Nucleus accumbens (tissue), 56 donors: ENCODE measurements at regions not wholly inside any gene's neighbourhood (a gene's known extent, or its start where the extent isn't known, plus 50 kb on each side); places are given as distances from the start of the nearest gene placed in this dataset.
"Not testable (repeated sequence)": the region's sequence is repeated elsewhere in the genome, so short reads cannot be mapped to it uniquely, and the experiment has no call there.

ENCODE experiments used
- DNase-seq, 56 donors: peaks; one replicate each; lab custom pipeline; 2025; lab: John Stamatoyannopoulos, UW

DNA sequence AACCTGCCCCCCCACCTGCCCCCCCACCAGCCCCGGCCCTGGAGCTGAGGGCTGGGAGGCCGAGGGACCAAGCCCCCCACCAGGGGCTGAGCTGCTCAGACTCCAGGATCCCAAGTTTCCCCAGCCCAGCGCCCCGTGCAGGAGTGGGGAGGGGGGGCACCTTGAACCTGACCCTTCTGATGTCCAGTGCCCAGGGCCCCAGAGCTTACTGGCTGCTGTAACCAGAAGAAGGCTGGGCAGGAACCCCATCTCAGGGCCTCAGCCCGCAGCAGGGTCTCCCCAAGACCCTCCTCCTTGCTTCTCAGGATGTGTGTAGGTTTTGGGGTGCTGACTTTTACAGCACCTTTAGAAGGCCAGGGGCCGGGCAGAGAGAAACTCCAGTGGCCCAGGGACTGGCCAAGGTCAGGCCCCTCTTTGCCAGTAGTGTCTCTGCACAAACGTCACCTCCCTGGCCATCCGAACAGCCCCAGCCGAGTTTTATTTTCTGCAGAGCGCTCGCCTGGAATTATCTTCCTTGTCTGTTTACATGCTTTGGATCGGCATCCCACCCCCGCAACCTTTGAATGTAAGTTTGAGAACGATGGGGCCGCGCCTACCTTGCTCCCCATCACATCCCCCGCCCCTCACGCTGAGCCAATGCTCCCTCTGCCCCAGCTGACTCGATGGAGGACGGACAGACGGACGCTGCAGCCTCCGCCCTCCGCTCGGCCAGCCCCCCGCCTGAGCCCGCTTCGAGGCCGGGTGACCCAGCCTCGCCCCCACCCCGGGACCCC lies 70.1 kb upstream of the CASZ1 start:
- peak in 15 of 56 donors; percentile 5 to 84 (median 42) for DNase-seq

DNA sequence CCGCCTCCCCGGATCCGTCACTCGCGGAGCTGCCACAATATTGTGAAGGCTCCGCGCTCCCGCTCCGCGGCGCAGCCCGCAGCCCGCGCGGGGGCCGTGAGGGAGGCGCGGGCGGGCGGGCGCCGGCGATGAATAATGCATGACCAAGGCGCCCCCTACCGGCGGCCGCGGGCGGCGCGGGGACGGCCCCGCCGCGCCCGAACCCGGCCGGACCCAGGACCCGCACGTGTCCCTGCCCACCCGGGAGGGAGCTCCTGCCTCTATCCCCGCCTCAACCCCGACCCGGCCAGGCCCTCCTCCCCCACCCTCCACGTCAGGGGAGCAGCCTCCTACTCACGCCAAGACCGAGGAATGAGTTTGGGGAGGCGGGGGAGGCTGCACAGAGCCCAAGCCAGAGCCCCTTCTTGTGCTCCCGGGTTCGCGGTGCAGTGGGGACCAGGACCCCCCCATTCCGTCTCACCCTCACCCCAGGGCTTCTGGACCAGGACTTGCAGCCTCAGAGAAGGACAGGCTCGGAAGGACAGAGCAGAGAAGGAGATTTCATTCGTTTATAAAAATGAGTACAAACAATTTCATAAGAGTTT lies 70.8 kb upstream of the CASZ1 start:
- DNase-seq, result peak in 38 of 56 donors; percentile 3 to 84 (median 28)

DNA sequence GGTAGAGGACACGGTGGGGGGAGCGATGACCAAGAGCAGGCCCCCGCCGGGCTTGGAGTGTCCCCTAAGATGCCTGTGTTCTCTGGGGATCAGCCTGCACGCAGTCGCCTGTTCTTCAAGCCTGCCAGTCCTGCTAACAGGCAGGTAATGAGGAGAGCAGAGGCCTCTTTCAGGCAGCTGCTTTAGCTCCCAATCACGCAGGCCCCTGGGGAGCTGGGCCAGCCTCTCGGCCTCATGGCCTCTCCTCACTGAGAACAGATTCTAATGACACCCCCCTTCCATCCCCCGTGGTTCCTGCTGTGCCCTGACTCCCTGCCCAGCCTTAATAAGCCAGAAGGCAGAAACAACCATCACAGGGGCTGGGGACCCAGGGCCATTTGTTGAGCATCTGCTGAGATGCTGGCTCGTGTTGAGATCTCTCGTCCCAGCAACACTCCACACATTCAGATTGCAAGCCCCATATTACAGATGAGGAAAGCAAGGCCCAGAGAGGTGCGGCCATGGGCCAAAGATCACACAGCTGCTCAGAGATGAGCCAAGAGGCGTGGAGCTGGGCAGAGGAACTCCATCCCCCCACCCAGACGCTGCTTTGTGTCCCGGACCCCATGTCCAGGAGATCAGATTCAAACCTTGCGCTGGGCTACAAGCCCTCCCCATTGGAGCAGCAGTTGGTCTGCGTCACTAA lies 71.6 kb upstream of the CASZ1 start:
- peak in 26 of 56 donors; percentile 6 to 64 (median 20) for DNase-seq

DNA sequence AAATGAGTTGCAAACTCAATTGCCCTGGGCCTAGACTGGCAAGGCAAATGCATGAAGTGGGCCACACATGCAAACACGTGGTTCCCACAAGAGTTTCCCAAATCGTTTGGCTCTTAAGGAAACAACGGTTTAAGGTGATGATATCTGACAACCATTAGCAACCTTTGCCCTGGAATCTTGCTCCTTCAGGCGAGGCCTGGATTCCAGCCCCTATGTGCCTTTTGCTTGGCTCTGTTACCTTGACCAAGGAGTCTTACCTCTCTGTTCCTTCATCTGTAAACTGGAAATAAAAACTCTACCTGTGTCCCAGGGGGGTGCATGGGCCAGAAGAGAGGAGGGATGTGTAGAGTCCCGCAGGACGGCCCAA lies 72.1 kb upstream of the CASZ1 start:
- DNase-seq, result no peak

DNA sequence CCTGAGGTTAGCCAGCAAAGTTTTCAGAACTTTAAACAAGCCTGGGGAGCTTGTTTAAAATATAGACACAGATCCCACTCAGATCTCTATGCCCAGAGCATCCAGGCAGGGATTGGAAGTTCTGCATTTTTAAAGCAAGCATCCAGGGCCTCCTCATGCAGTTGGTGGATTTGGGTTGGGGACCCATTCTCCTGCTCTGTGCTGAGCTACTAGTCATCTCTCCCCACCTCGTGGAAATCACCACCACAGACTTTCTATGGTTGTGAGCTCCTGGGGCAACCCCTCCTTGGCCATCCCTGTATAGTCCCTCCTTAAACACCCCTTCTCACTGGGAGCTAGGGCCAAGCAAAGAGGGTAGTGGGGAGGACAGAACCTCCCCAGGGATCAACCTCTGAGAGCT lies 73.5 kb upstream of the CASZ1 start:
- DNase-seq, result no peak

DNA sequence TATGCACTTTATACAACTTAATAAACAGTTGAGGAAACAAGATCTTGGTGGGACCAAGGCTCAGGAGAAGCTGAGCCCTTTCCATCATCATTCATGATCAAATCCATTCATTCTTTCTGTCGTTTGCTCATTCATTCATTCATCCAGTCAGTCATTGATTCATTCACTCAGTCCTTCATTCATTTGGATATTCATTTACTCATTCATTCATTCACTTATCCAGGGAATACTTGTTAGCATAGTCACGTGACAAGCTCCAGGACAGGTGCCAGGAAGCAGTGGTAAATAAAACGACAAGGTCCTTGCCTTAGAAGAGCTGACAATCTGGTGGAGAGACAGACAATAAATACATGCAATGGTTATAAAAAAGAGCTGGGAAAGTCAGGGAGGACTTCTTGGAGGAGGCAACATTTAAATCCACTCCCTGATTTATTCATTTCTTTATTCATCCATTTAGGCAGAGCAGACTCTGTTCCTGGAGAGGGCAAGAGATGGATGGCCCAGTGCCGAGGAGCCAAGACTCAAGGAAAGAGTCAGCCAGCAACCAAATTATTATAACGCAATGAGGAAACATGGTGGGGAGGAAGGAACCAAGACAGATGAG lies 74.1 kb upstream of the CASZ1 start:
- DNase-seq, result no peak

DNA sequence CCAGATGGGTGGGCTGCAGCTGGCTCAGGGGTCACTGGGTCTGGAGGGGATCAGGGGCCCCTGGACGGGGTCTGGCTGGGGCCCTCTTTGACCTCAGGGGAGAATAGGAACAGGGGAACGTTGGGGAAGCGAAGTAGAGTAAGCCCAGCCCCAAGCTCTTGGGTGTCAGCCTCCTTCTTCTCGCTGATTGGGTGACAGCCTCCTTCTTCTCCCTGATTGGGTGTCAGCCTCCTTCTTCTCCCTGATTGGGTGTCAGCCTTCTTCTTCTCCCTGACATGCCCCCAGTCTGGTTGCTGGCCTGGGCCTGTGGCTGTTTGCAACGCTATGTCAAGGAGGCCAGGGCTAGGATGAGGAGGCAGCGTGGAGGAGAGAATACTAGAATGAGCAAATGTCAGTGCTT lies 76.7 kb upstream of the CASZ1 start:
- DNase-seq, result no peak

DNA sequence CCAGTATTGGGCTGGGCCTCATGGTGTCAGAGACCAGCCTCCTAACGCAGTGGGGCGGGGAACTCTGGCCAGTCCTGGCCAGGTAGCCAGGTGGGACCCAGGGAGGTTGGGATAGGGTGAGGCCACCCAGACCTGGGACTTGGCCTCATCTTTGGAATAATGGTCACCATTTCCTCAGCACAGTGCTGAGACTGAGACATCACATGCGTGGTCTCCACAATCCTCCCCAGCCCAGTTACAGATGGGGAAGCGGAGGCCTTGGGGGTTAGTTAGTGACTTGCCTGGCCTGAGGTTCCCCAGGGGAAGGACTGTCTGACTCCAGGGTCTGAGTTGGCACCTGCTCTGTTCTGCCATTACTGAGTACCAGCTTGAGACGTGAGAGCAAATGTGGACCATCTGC lies 77.9 kb upstream of the CASZ1 start:
- DNase-seq, result no peak

DNA sequence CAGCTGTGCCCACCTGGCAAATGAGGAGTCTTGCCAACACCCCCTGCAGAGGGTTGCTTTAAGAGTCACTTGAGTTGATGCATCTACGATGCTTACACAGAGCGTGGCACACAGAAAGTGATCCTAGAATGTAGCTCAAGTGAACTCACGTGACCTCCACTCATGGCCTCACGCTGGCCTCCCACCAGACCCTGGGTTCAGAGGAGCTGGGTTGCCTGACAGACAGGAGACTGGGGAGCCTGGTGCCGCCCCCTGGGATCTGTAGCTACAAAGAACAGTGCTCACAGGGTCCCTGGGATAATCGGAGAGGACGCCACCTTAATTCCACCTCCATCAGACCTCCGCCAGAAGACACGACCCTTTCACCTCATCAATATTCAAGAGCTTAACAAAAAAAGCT lies 81.4 kb upstream of the CASZ1 start:
- no peak for DNase-seq

DNA sequence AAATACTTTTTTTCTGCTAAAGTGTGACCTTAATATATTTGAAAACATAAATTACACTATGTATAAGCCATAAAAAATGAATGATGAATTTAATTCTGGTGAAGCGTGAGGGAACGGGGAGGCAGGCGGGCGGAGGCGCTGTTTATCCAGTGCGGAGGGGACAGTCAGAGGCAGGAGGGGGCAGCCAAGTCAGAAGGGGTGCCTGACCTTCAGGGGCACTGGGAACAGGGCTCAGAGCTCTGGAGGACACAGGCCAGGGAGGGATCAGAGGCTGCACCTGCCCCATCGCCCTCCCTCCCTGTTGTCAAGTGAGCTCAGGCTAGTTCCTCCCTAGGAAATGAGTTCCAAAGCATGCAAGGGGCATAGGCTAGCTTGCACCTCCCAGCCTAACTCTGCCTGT lies 82.0 kb upstream of the CASZ1 start:
- no peak for DNase-seq

DNA sequence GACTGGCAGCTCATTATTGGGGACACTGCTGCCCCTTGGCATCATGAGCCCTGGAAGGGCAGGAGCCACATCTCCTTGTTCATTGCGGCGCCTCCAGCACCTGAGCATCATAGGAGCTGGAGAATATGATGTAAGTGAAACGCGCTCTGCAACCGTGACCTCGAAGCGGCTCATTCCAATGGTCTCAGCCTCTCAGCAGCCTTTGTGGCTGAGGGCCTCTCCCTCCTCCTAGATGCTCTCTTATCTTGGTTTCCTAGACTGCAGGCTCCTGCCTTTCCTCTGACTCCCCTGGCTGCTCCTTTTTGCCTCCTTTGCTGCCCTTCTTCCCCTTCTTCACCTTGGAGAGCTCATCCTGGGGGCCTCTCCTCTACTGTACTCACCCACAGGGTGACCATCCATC lies 83.6 kb upstream of the CASZ1 start:
- no peak for DNase-seq

DNA sequence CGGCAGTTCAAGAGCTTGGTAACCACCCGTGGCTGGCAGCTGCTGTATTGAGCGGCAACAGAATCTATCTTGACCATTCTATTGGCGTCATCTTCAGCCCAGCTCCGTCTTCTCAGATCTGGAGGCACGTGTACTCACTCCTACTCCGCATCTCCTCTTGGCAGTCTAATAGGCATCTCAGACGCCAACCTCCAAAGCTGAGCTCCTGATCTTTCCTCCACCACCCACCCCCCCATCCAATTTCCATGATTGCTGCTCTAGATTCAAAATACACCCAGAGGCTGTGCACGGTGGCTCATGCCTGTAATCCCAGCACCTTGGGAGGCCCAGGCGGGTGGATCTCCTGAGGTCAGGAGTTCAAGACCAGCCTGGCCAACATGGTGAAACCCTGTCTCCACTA lies 84.6 kb upstream of the CASZ1 start:
- DNase-seq, result peak in 7 of 56 donors; percentile 4 to 39 (median 11)

DNA sequence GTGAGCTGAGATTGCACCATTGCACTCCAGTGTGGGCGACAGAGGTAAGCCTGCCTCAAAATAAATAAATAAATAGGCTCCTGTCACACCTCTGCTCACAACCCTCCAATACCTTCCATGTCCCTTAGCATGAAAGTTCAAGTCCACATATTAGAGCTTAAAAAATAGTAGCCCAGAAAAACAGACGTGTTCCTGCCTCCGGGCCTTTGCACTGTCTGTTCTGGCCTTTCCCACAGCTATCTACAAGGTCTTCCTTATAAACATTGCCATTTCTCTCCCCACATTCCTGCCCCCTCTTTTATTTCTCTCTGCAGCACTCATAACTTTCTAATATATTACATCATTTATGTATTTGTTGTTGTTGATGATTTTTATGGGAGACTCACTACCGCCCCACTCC lies 85.6 kb upstream of the CASZ1 start:
- no peak for DNase-seq

DNA sequence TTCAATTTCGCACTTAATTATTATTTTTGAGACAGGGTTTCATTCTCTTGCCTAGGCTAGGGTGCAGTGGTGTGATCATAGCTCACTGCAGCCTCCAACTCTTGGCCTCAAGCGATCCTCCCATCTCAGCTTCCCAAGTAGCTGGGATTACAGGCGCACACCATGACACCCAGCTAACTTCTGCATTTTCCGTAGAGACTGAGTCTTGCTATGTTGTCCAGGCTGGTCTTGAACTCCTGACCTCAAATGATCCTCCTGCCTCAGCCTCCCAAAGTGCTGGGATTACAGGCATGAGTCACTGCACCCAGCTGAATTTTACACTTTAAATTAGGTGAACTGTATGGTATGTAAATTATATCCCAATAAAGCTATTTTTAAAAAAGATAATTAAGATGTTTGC lies 90.6 kb upstream of the CASZ1 start:
- not testable (repeated sequence) for DNase-seq

DNA sequence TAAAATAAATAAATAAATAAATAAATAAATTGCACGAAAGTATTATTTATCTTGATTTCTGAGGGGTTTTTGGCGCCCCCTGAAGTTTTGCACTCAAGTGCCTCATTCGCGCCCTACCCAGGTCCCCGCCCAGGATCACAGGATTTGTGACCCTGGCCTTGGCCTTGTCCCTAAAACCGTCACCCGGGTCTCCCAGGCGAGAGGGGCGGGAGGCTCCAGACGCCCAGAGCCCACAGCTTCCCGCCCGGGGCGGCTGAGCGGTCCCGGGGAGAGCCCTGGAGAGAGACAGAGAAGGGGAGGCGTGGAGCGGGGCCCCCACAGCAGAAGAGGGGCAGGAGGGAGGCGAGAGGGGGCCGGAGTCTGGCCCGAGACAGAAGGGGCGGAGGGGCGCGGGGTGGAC lies 91.8 kb upstream of the CASZ1 start:
- no peak for DNase-seq

DNA sequence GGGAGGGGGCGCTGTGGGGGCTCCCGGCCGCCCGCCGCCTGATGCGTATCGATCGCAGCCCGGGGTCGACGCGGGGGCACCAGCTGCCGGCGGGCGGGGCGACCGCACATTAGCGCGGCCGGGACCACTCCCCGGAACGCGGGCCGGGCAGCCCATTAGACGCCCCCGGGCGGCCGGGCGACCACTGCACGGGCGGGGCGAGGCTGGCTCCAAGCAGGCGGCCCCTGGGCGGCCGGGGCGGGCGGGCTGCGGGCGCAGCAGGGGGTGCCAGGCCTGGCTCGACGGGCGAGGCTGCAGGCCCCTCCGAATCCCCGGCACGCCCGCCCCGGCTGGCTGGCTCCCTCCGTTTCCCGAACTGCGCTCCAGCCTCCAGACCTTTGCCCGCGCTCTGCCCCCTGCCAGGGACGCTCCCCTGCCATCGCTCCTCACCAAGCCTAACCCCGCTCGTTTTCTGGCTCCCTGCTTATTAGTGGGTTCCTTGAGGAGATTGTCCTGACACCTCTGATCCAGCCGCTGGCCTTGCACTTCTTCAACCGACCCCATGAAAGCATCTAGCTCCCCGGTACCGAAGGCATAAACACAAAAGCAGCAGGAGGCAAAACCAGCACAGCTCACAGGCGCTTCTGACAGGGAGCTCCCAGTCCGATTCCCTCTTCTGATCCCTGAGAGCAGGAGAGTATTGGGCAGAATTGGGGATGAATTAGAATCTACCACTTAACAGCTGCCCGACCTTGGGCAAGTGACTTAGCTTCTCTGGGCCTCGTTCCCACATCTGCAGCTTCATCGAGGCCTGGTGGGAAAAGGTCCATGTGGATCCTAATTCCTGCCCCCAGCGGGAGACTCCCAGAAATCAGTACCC lies 92.6 kb upstream of the CASZ1 start:
- no peak for DNase-seq

DNA sequence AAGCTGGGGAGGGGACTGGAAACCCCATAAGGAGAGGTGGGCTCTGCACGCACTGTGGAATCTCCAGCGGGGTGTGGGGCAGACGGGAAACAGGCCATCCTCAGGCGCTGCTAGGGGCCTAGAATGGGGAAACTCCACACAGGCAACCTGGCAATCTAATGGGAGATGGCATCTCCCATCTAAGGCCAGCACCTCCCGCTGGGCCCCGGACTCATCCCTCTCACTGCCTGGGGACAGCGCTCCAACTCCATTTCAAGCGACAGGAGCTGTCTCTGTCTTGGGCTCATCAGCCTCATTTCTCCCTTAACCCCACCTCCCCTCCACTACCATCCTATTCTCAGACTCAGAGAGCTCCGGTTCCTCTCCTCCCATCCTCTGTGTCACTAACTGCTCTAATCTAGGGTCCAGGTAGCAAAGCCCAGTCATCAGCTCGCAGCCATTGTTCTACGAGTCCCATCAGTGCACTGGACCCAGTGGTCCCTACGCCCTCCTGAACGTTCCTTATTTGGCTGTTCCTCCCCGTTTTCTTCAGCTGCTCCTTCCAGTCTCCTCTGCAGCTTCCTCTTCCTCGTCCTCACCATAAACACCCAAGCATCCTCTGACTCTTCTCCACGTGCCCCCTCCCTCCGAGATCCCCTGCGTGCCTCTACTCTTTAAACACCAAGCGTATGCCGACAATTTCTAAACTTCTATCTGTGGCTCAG lies 93.4 kb upstream of the CASZ1 start:
- DNase-seq, result no peak

DNA sequence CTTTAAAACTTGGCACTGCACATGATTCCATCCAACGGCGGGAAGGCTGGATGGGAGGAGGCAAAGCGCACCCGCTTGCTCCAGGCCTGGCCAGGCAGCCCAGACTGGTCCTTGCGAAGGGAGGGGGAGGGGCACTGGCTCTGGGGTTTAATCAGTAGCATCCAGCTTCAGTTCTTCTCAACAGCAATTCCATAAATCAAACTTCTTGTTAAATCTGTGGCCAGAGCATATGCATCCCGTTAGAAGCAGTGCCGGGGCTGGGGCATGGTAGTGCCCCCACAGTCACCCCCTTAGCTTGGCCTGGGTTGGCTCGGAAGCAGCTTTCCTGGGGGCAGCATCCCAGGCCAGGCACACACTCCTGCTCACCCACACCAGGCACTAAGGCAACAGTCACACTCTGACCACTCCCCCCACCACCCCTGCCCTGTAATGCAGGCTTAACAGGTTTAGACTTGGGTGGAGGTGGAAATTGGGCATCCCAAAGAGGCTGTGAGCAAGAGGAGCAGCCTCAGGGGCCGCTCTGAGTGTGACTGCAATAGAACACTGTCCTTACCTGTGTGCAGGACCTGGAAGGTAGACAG lies 94.1 kb upstream of the CASZ1 start:
- no peak for DNase-seq

DNA sequence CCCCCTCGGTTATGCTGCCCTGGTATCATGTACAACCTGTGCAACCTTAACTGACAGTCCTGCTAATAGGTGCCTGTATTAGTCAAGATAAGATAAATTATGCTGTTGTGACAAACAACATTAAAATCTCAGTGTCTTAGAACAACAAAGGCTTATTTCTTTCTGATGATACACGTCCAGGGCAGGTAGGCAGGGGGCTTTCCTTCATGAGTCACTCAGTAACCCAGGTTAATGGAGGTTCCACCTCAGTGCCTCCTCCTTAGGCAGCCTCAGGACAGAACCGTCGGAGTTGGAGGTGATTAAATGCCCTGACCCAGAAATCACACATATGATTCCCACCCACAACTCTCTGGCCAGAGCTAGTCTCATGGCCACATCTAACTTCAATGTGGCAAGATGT lies 94.6 kb upstream of the CASZ1 start:
- DNase-seq, result no peak
